Fibroblast of gingiva (primary cell): ENCODE measurements at regions not wholly inside any gene's neighbourhood (a gene's known extent, or its start where the extent isn't known, plus 50 kb on each side); places are given as distances from the start of the nearest gene placed in this dataset.

Source experiments
- DNase-seq: peaks from one replicate; pipeline ENCODE4 v3.0.0-alpha.2; 2011; ENCODE audit warnings: low read depth

GRCh38 chr12:125225641-125226040 is 160.4 kb downstream of the AACS start:
- DNase-seq: no peak

GRCh38 chr12:125228519-125229260 is 163.5 kb downstream of the AACS start:
- DNase-seq: no peak

GRCh38 chr12:125229878-125230530 is 164.8 kb downstream of the AACS start:
- DNase-seq: no peak

GRCh38 chr12:125233319-125233718 is 168.1 kb downstream of the AACS start:
- DNase-seq: no peak

GRCh38 chr12:125239563-125239962 is 174.3 kb downstream of the AACS start:
- DNase-seq: no peak

GRCh38 chr12:125240717-125241116 is 175.5 kb downstream of the AACS start:
- no peak for DNase-seq

GRCh38 chr12:125243811-125244210 is 178.6 kb downstream of the AACS start:
- DNase-seq: no peak

GRCh38 chr12:125244338-125244737 is 179.1 kb downstream of the AACS start:
- no peak for DNase-seq

- no peak for DNase-seq
Observed at GRCh38 chr12:125245581-125246557, 180.6 kb downstream of the AACS start.

GRCh38 chr12:125247477-125247876 is 182.2 kb downstream of the AACS start:
- DNase-seq: no peak

- no peak for DNase-seq
Observed at GRCh38 chr12:125249066-125249824, 184.0 kb downstream of the AACS start.

- DNase-seq: no peak
Observed at GRCh38 chr12:125249932-125250331, 184.7 kb downstream of the AACS start.

- no peak for DNase-seq
Observed at GRCh38 chr12:125254236-125254635, 189.0 kb downstream of the AACS start.

- no peak for DNase-seq
Observed at GRCh38 chr12:125254856-125255255, 189.6 kb downstream of the AACS start.

- no peak for DNase-seq
Observed at GRCh38 chr12:125255935-125256633, 190.8 kb downstream of the AACS start.

- no peak for DNase-seq
Observed at GRCh38 chr12:125256634-125256936, 191.3 kb downstream of the AACS start.

GRCh38 chr12:125259178-125259867 is 194.1 kb downstream of the AACS start:
- DNase-seq: no peak

- DNase-seq: no peak
Observed at GRCh38 chr12:125262851-125263250, 197.6 kb downstream of the AACS start.

GRCh38 chr12:125263385-125263784 is 198.2 kb downstream of the AACS start:
- DNase-seq: no peak

GRCh38 chr12:125267114-125267513 is 201.9 kb downstream of the AACS start:
- DNase-seq: no peak

- no peak for DNase-seq
Observed at GRCh38 chr12:125269276-125269675, 204.0 kb downstream of the AACS start.
